AG10803 (cell line): ENCODE measurements at regions not wholly inside any gene's neighbourhood (a gene's known extent, or its start where the extent isn't known, plus 50 kb on each side); places are given as distances from the start of the nearest gene placed in this dataset.

Source experiments
- DNase-seq: peaks from one replicate; pipeline ENCODE4 v3.0.0; 2010; ENCODE audit warnings: low read depth
- H3K4me3 ChIP-seq: 2 replicates; pipeline ENCODE4 v1.5.1; 2011; ENCODE audit warnings: mild to moderate bottlenecking, low read length, control low read depth
- CTCF ChIP-seq: conservative IDR thresholded peaks from 2 replicates; pipeline ENCODE4 v1.5.1; 2011; ENCODE audit warnings: mild to moderate bottlenecking, low read length, control low read depth, inconsistent platforms

- TF ChIP-seq CTCF: no peak
- H3K4me3 ChIP-seq: no peak overlapping the region
- no peak for DNase-seq
Observed at GRCh38 chr17:43327834-43328420, 70.9 kb upstream of the ARL4D start.

GRCh38 chr17:43327421-43327820 lies 71.4 kb upstream of the ARL4D start:
- no peak overlapping the region for H3K4me3 ChIP-seq
- peak; percentile 13 for DNase-seq
- no peak for TF ChIP-seq CTCF

- no peak for DNase-seq
- H3K4me3 ChIP-seq: no peak overlapping the region
- no peak for TF ChIP-seq CTCF
Observed at GRCh38 chr17:43326490-43327275, 72.1 kb upstream of the ARL4D start.

- peak; percentile 32 for DNase-seq
- TF ChIP-seq CTCF: peak; percentile 35
- no peak overlapping the region for H3K4me3 ChIP-seq
Observed at GRCh38 chr17:43324205-43324893, 74.4 kb upstream of the ARL4D start.

GRCh38 chr17:43319293-43320124 lies 79.3 kb upstream of the ARL4D start:
- H3K4me3 ChIP-seq: no peak overlapping the region

More at GRCh38 chr17:43319293-43320124, 79.3 kb upstream of the ARL4D start:
- TF ChIP-seq CTCF: no peak
- DNase-seq: no peak
